Stimulated activated CD8-positive, alpha-beta memory T cell treated with anti-CD3 and anti-CD28 coated beads, Interleukin-12 subunit alpha, Interleukin-12 subunit beta, amount 100 ng/mL, for 1 hour (primary cell): ENCODE measurements at regions not wholly inside any gene's neighbourhood (a gene's known extent, or its start where the extent isn't known, plus 50 kb on each side); places are given as distances from the start of the nearest gene placed in this dataset.
"Not testable (repeated sequence)": the region's sequence is repeated elsewhere in the genome, so short reads cannot be mapped to it uniquely, and the experiment has no call there.

Source experiments
- DNase-seq: peaks from one replicate; pipeline ENCODE4 v3.0.0-alpha.2; 2020; ENCODE audit warnings: low read depth

DNA sequence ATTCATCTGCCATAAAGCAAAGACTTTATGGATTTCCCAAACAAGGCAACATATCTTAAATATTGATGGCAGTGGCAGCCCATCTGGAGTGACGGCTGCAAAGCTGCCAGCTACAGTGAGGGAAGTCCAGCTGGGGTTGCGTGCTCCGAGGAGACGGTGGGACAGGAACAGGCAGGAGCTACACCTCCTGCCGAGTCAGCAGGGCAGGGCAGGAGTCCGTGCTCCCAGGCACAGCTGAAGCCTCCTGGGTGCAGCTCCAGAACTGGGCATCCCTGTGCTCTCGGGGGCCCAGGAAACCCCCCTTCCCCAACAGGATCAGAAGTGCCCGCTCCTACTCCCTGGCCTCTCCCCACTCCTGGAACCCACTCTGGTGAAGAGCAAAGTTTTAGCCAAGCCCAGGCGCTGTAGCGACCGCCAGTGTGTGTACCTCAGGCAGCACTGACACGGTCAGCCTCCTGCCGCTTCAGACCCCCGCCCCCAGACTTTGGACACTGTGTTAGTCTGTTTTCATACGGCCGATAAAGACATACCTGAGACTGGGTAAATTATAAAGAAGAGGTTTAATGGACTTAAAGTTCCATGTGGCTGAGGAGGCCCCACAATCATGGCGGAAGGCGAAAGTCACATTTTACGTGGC lies 556.4 kb upstream of the CCDC54 start:
- DNase-seq = no peak

DNA sequence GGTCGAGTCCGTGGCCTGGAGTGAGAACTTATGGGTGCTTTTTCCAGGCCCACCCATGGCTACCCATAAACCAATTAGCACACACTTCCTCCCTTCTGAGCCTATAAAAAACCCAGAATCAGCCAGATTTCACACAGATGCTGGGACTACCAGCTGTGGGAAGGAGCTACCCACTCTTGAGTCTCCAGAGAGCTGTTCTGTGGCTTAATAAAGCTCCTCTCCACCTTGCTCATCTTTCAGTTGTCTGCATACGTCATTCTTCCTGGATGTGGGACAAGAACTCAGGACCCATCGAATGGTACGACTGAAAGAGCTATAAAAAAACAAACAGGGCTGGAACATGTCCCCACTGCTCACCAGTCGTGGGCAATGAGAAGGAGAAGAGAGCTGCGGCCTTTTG lies 555.4 kb upstream of the CCDC54 start:
- no peak for DNase-seq

DNA sequence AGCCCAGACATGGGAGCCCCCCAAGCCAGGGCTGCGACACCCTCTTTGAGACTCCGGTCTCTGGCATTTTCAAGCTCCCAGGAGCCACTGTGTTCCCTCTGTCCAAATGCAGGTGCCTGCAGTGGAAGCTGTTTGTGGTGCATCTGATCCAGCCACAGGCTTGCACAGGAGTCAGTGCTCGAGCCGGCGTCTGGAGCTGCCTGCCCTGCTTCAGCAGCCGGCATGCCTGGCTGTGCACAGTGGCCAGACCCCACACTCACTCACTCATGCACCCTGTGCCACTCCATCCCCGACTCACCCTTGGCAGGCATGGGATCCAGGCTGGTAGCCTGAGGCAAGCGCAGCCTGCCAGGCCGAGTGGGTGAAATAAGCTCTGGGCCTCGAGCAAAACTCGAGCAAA lies 555.0 kb upstream of the CCDC54 start:
- no peak for DNase-seq

GRCh38 chr3:106823701-106824100 lies 553.5 kb upstream of the CCDC54 start:
- no peak for DNase-seq

- DNase-seq = no peak
Measured at GRCh38 chr3:106824856-106825255, 552.4 kb upstream of the CCDC54 start.

- DNase-seq = no peak
Measured at GRCh38 chr3:106825962-106826605, 551.2 kb upstream of the CCDC54 start.

DNA sequence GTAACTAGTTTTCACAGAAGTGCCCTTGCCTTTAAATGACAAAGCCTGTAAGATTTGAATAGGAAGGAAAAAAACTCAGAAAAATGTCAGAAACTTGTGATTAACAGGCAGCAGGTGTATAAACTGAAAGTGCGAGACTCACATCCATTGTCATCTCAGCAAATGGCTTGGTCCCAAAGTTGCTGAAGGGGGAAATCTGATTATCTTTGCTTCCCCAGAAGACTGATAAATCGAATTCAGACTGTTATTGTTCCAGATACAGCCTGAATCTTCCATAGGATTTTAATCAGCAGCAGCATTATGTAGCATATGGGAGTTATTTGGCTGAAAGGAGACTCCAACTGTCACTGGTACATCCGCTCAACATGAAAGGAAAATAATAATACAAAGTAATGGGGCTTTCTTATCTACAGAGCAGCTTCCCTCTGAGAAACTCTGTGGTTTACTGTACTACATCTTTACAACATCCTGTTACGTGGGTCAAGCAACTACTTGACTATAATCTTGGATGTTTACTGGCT lies 550.4 kb upstream of the CCDC54 start:
- DNase-seq = no peak

- DNase-seq = no peak
Measured at GRCh38 chr3:106827515-106828213, 549.6 kb upstream of the CCDC54 start.

- DNase-seq = no peak
Measured at GRCh38 chr3:106829206-106829605, 548.0 kb upstream of the CCDC54 start.

DNA sequence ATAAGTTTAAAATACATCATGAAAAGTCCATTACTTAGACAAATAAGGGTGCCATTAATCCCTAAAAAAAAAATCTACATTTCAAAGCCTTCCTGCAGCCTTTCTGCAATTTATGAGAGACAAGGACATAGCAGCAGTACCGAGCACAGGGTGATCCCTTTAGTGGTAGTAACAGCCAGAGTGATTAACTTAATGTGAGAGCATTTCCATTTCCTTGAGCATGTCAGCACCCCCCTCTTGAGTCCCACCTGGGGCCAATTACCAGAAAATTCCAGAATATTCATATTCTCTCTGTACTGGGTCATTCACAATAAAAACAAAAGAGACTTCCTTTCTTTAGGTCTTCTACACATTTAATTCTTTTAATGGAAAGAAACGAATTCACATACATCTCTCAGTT lies 546.9 kb upstream of the CCDC54 start:
- DNase-seq = no peak

GRCh38 chr3:106836906-106837305 lies 540.3 kb upstream of the CCDC54 start:
- DNase-seq = no peak

DNA sequence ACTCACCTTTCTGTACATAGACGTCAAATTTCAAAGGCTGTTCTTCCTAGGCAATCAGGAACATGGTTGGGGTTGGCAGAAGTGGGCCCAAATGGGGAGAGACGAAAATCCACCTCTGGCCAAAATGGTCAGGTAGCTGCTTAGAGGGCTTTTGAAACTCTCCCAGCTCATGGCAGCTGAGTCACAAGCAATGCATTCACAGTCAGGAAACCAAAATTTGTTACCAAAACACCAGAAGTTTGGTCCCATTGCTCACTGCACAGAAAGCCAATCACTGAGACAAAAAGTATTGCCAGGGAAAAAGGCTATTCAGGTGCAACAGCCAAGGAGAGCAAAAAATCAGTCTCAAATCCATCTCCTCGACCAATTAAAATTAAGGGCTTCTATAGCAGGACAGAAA lies 539.6 kb upstream of the CCDC54 start:
- no peak for DNase-seq

DNA sequence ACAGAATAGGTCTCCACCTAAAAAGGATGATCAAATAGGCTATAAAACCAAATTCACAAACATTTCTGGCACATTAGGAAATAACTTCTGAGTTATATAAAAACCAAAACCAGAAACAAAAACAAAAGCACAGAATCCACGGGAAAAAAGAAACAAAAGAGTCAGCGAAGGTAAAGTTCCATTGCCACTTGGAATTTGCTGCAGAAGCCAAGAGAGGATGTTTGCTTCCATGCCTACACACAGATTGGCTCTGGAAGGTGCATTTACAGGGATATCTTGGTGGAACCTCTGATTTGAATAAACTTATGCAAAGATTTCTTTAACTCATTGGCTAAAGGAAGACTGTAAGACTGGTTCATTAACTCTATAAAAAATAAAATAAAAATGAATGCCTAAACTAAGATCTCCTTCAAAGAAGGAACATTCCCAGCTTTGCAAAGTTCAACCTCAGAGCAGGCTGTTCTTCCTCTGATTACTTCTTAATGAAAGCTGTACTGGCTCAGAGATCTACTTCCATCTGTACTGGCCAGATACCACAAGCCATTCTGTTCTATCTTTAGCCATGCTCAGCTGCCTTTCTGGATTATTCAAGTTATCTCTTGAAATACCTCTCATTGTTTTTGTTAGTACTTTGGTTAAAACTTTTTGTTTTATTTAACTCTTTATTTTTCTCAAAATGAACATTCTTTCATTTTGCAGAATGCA lies 537.5 kb upstream of the CCDC54 start:
- DNase-seq = no peak

DNA sequence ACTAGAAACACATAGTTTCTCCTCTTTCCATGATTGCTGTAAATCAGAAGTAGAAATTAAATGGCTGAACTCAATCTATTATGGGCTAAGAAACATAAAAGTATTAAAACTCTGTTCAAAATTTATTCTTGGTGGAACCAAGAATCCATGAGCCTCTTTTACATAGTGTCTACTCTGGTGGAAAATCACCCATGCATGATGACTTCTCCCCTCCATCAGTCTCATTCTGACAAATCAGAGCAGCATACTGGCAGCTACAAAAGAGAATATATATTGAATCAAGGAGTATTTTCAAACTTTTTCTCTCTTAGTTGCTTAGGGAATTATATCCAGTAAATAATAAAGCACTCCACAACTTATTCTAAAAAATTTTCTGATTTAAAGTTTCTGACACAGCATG lies 536.9 kb upstream of the CCDC54 start:
- no peak for DNase-seq

DNA sequence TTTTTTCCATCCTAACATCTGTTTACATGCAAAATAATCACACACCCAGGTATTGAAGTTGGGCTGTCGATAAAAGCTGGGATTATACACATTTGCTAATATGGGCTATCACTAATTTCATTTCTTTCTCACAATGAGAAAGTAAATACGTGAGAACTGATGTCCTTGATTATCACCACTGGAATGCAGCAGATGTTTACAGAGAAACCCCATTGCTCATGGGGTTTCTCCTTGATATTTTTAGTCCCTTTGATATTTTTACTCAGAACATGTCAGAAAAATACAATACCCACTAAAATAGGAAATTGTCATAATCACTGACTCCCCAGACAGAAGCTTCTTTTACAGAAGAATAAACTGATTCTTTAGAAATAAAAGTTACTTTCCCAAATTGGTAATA lies 535.1 kb upstream of the CCDC54 start:
- DNase-seq = no peak

DNA sequence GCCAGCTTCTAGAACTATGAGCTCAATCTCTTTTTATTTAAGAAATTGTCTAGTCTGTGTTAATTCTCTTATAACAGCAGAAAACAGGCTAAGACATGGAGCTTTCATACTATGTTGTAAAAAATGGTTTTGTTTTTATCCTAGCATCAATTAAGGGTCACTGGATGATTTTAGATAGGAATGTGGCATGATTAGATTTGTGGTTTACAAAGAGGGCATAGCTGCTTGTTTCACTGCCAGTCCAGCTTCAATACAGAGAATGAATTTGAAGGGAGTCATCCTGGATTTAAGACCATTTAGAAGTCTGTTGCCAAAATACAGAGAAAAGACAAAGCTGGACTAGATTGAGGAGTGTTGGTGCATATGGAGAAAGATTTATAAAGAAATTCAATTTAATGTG lies 532.6 kb upstream of the CCDC54 start:
- DNase-seq = no peak

DNA sequence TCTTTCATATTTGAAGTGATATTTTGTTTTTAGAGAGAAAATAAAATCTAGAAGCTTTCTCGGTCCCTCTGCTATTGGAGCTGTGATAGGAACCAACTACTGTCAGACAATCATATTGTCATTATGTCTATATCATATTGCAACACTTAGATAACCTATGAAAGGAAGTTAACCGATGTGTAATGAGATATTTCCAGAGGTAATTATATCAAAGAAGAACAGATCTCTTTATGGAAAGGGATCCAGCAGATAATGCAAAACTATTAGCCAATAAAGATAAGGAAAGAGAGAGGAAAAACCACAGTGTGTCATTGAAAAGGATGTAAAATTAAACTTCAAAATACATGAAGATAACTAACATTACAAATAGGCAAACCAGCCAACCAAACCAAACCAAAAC lies 529.1 kb upstream of the CCDC54 start:
- no peak for DNase-seq

DNA sequence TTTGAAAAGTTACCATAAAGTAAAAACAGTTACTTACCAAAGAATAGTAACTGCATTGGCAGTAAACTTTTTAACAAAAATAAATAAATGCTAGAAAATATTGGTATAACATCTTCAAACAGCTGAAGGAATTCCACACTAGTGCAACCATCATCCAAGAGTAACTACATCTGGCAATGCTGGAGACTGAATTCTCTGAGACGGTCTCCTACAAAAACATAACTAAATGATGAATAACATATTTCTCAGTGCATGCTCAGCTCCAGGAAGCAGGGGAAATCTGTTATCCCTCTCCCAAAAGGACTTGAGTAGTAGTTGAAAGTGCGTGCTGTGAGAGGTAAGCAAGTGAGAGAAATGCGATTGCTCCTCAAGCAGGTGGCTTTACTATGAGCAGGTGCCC lies 526.8 kb upstream of the CCDC54 start:
- DNase-seq = no peak

DNA sequence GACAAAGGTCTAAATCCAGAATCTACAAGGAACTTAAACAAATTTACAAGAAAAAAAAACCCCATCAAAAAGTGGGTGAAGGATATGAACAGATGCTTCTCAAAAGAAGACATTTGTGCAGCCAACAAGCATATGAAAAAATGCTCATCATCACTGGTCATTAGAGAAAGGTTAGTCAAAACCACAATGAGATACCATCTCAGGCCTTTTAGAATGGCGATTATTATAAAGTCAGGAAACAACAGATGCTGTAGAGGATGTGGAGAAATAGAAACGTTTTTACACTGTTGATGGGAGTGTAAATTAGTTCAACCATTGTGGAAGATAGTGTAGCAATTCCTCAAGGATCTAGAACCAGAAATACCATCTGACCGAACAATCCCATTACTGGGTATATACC lies 518.9 kb upstream of the CCDC54 start:
- DNase-seq = not testable (repeated sequence)

DNA sequence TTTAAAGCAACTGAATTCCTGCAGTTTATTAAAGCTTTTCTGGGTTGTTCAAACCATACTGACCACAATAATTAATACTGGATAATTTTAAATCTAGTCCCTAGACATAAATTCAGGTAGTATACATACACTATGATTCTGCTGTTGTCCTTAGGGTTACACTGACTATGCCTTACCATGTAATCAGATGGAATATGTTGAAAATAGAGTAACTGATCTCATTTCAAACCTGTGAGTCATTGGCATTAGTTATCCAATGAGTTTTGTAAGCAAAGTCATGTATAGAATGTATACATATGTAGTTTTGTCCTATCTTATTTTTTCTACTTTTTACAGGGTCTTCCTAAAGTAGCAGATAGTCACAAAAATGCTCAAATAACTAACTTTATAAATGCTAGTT lies 517.1 kb upstream of the CCDC54 start:
- DNase-seq = no peak

DNA sequence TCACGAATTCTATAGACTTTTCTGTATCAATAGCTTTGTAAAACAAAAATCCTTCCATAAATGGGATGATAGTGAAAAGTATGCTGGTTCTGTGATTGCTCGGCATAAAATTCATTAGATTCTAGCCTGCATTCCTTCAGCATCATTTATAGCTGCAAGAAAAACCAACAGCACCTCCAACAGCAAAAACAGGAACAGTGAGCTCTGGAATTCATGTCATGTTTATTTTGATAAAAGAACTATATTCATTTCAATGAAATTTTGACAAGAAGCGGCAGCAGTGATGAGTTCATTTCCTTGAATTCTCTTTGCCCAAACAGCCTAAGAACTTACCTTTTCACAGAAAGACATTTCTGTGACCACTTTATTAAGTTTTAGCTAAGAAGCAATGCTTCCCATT lies 515.2 kb upstream of the CCDC54 start:
- DNase-seq = no peak

DNA sequence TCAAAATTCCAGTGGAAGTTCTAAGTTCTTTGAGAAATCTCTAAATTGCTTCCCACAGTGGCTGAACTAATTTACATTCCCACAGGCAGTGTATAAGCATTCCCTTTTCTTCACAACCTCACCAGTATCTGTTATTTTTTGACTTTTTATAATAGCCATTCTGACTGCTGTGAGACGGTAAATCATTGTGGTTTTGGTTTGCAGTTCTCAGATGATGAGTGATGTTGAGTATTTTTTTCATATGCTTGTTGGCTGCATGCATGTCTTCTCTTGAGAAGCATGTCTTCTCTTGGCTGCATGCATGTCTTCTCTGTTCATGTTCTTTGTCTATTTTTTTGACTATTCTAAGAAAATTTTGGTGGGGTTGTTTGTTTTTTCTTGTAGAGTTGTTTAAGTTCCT lies 499.6 kb upstream of the CCDC54 start:
- DNase-seq = no peak

DNA sequence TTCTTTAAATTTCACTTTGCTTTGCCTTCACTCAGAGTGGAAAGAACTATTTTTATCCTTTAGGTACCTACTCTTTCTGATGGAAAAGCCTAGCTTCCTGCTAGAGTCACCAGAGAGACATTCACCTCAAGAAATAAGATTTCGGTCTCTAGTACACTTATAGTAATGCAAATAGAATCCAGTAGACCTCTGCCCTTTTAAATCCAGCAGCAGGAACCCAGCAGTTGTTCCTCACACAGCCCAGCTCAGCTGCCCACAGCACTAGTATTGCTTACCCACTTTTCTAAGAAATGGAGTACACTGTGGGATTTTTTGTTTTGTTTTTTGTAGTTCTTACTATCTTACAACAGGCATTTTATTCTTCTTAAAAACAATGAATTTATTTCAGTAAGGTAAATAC lies 497.0 kb upstream of the CCDC54 start:
- no peak for DNase-seq
